GM12878 (cell line): ENCODE measurements at regions not wholly inside any gene's neighbourhood (a gene's known extent, or its start where the extent isn't known, plus 50 kb on each side); places are given as distances from the start of the nearest gene placed in this dataset.

Source experiments
- ATAC-seq: fragments of 200-7000 bp; cut with Tn5 transposase; 3 replicates; pipeline ENCODE4 v1.9.1; 2020; ENCODE audit warnings: mild to moderate bottlenecking, moderate library complexity
- BruUV-seq: library from RNA; stranded (reverse); fragments of 400-500 nt; replicated peaks from 2 replicates; lab custom pipeline; 2021; lab: Mats Ljungman, UMichigan
- CTCF ChIA-PET: fragments of 300-600 bp; sonication (Branson Sonifier 250); formaldehyde crosslinking; extraction: SDS; loops from one replicate; lab custom pipeline; 2021; ENCODE audit warnings: inconsistent platforms; lab: Yijun Ruan, JAX
- POLR2A ChIA-PET: fragments of 350-600 bp; formaldehyde crosslinking; extraction: SDS; loops from one replicate; lab custom pipeline; 2021; ENCODE audit warnings: inconsistent platforms; lab: Charles Lee
- RAD21 ChIA-PET: fragments of 300-600 bp; sonication (Branson Sonifier 250); formaldehyde crosslinking; loops from one replicate; lab custom pipeline; 2023; ENCODE audit warnings: antibody characterized with exemption; ENCODE audit not compliant: unreplicated experiment; lab: Charles Lee
- SMC1A ChIA-PET: fragments of 300-600 bp; sonication (Branson Sonifier 250); formaldehyde crosslinking; loops from one replicate; lab custom pipeline; 2023; ENCODE audit not compliant: unreplicated experiment, uncharacterized antibody; lab: Charles Lee
- DNase-seq: peaks from one replicate; pipeline ENCODE4 v3.0.0-alpha.2; 2011; ENCODE audit warnings: low read depth, low spot score
- FAIRE-seq: peaks from 3 replicates; lab custom pipeline; 2011; peaks lifted over from hg19 to GRCh38; lab: Jason Lieb, UNC
- H2AFZ ChIP-seq: 2 replicates; pipeline ENCODE4 v1.6.0; 2011; ENCODE audit warnings: low read depth, low read length, control low read depth; ENCODE audit not compliant: control insufficient read depth
- H3K27ac ChIP-seq: 2 replicates; pipeline ENCODE4 v1.5.1; 2011; ENCODE audit warnings: control low read depth; ENCODE audit not compliant: control insufficient read depth, insufficient read depth
- H3K27me3 ChIP-seq, 2 experiments: replicated peaks in 1 of 2; 2 replicates each; pipeline versions ENCODE4 v1.6.0 to v1.6.1; 2011; ENCODE audit warnings: low read length in 1 of 2; ENCODE audit not compliant: control insufficient read depth in 2 of 2, insufficient read depth in 2 of 2
- H3K36me3 ChIP-seq, 2 experiments: 2 replicates each; pipeline ENCODE4 v1.5.1; 2011; ENCODE audit warnings: low read length in 1 of 2; ENCODE audit not compliant: control insufficient read depth in 2 of 2, insufficient read depth in 2 of 2
- H3K4me1 ChIP-seq: 2 replicates; pipeline ENCODE4 v1.6.1; 2011; ENCODE audit warnings: mild to moderate bottlenecking, low read length, moderate library complexity, mixed read lengths; ENCODE audit not compliant: control insufficient read depth, insufficient read depth
- H3K4me2 ChIP-seq: 2 replicates; pipeline ENCODE4 v1.6.0; 2011; ENCODE audit warnings: control low read depth; ENCODE audit not compliant: control insufficient read depth, insufficient read depth
- H3K4me3 ChIP-seq: fragments of 200-600 bp; sonication (generic); 2 replicates; pipeline ENCODE4 v1.5.1; 2016
- H3K79me2 ChIP-seq: 2 replicates; pipeline ENCODE4 v1.6.0; 2011; ENCODE audit warnings: low read length; ENCODE audit not compliant: control insufficient read depth, insufficient read depth
- H3K9ac ChIP-seq: 2 replicates; pipeline ENCODE4 v1.8.0; 2011; ENCODE audit warnings: low read length, control low read depth, mixed read lengths; ENCODE audit not compliant: control insufficient read depth, insufficient read depth
- H3K9me3 ChIP-seq: replicated peaks from 3 replicates; pipeline ENCODE4 v1.5.1; 2011; ENCODE audit warnings: mild to moderate bottlenecking, low read length; ENCODE audit not compliant: control insufficient read depth, insufficient read depth
- H4K20me1 ChIP-seq: 2 replicates; pipeline ENCODE4 v1.6.0; 2011; ENCODE audit not compliant: control insufficient read depth, insufficient read depth
- BACH1 ChIP-seq: fragments of 450-650 bp; IDR thresholded peaks from 2 replicates; pipeline ENCODE4 v1.6.1; 2017; ENCODE audit warnings: mild to moderate bottlenecking, borderline replicate concordance
- EZH2 ChIP-seq: IDR thresholded peaks from 2 replicates; pipeline ENCODE4 v1.6.1; 2012; ENCODE audit warnings: low read depth, mild to moderate bottlenecking, control low read depth, inconsistent platforms, low read length, borderline replicate concordance; ENCODE audit not compliant: control insufficient read depth
- HDAC2 ChIP-seq: fragments of 200-600 bp; sonication (generic); IDR thresholded peaks from 2 replicates; pipeline ENCODE4 v1.6.1; 2017
- IKZF1 ChIP-seq: fragments of 450-650 bp; conservative IDR thresholded peaks from 2 replicates; pipeline ENCODE4 v1.6.1; 2017; ENCODE audit warnings: antibody characterized with exemption, mild to moderate bottlenecking
- JUNB ChIP-seq: IDR thresholded peaks from 2 replicates; pipeline ENCODE4 v1.6.1; 2016; ENCODE audit warnings: antibody characterized with exemption, mild to moderate bottlenecking
- MLLT1 ChIP-seq: fragments of 450-650 bp; IDR thresholded peaks from 2 replicates; pipeline ENCODE4 v1.6.1; 2016; ENCODE audit warnings: mild to moderate bottlenecking
- NFIC ChIP-seq: IDR thresholded peaks from 2 replicates; pipeline ENCODE4 v1.6.1; 2012; ENCODE audit warnings: low read depth, mild to moderate bottlenecking, inconsistent platforms, low read length, moderate library complexity
- PKNOX1 ChIP-seq: fragments of 450-650 bp; IDR thresholded peaks from 2 replicates; pipeline ENCODE4 v1.6.1; 2016; ENCODE audit warnings: mild to moderate bottlenecking
- SUZ12 ChIP-seq: fragments of 200-600 bp; sonication (generic); IDR thresholded peaks from one replicate; pipeline ENCODE4 v1.6.1; 2018; ENCODE audit warnings: antibody characterized with exemption, mild to moderate bottlenecking; ENCODE audit not compliant: unreplicated experiment
- YY1 ChIP-seq: IDR thresholded peaks from 2 replicates; pipeline ENCODE4 v1.6.1; 2011; ENCODE audit warnings: low read depth, mild to moderate bottlenecking, low read length
- WGBS: methylation state at CpG from one replicate; pipeline ENCODE4 v1.1.6; 2016; ENCODE audit warnings: low lambda C conversion rate; ENCODE audit not compliant: insufficient replicate concordance, insufficient coverage; ENCODE audit errors: missing lambda C conversion rate; 5-methylcytosine and 5-hydroxymethylcytosine counted together
- in situ Hi-C: fragments of 300-500 bp; cut with MboI; formaldehyde crosslinking; loops from 9 replicates; pipeline ENCODE4 v1.14.3; 2018; ENCODE audit warnings: mixed read lengths
- intact Hi-C: fragments of 100-400 bp; cut with micrococcal nuclease; formaldehyde crosslinking; loops from one replicate; pipeline ENCODE4 v1.14.2; 2022; ENCODE audit not compliant: unreplicated experiment

- ChIA-PET RAD21 (interaction anchor here (0.9 to 5.8 kb wide), 7 partner anchors 8 to 232 kb away, joined by 3 to 142 read pairs (median 4); no protein-coding TSS in a partner anchor), CTCF (interaction anchor here (1.0 to 7.1 kb wide), 9 partner anchors 8 to 286 kb away, joined by 3 to 206 read pairs (median 4); no protein-coding TSS in a partner anchor), SMC1A (interaction anchor here (0.8 to 7.0 kb wide), 8 partner anchors 13 to 264 kb away, joined by 4 to 176 read pairs (median 8); no protein-coding TSS in a partner anchor), POLR2A (no interaction called here)
- no peaks in the 10 kb centered on the region for H3K79me2 ChIP-seq
- H3K36me3 ChIP-seq: no peaks in the 10 kb centered on the region
- in situ Hi-C loops (loop anchor here (10.0 kb wide), 1 partner anchor 229 kb away; no protein-coding TSS in a partner anchor), intact Hi-C loops (loop anchor here (10.0 kb wide), 1 partner anchor 839 kb away; the partner anchor contains the start of gene TMEM30B)
- ATAC-seq (no peak), FAIRE-seq (no peak), DNase-seq (no peak)
- no peak overlapping the region for H3K4me3 ChIP-seq
- H3K4me2 ChIP-seq: no peak overlapping the region
- no peak for TF ChIP-seq EZH2
- peak; percentile 36 for TF ChIP-seq JUNB
- no peak for TF ChIP-seq SUZ12
- no peak for TF ChIP-seq PKNOX1
- no peaks in the 10 kb centered on the region for H3K9me3 ChIP-seq
- WGBS: 6% methylated on average over 2 of the region's 2 CpGs
- H4K20me1 ChIP-seq: no peaks in the 10 kb centered on the region
- H3K4me1 ChIP-seq: no peaks in the 10 kb centered on the region
- no peak overlapping the region for H2AFZ ChIP-seq
- no peak overlapping the region for H3K9ac ChIP-seq
- H3K27ac ChIP-seq: no peak overlapping the region
- no peaks in the 10 kb centered on the region for H3K27me3 ChIP-seq
- no TSS peak for BruUV-seq
Observed at GRCh38 chr14:62123961-62124360, 361.7 kb downstream of the SNAPC1 start.

GRCh38 chr14:62125793-62126192, 363.6 kb downstream of the SNAPC1 start:
- intact Hi-C loops (loop anchor here (1.0 to 10.0 kb wide), 4 partner anchors 265 to 841 kb away; partner anchors contain the start of gene TMEM30B), in situ Hi-C loops (loop anchor here (5.0 to 10.0 kb wide), 2 partner anchors 231 to 668 kb away; no protein-coding TSS in a partner anchor)
- FAIRE-seq (no peak), DNase-seq (no peak), ATAC-seq (no peak)
- Histone ChIP-seq H3K4me3 (no peak overlapping the region), H3K27me3 (no peaks in the 10 kb centered on the region; a peak in 1 of 4 replicates), H3K4me2 (no peak overlapping the region), H3K4me1 (no peaks in the 10 kb centered on the region), H3K27ac (no peak overlapping the region), H3K79me2 (no peaks in the 10 kb centered on the region), H4K20me1 (no peaks in the 10 kb centered on the region), H3K9me3 (no peaks in the 10 kb centered on the region), H3K36me3 (no peaks in the 10 kb centered on the region), H2AFZ (no peak overlapping the region), H3K9ac (no peak overlapping the region)
- ChIA-PET SMC1A (interaction anchor here (0.6 to 7.0 kb wide), 41 partner anchors 10 to 893 kb away, joined by 3 to 176 read pairs (median 5); no protein-coding TSS in a partner anchor), CTCF (interaction anchor here (0.9 to 7.1 kb wide), 44 partner anchors 10 to 664 kb away, joined by 3 to 206 read pairs (median 5); no protein-coding TSS in a partner anchor), POLR2A (interaction anchor here (0.9 kb wide), 1 partner anchor 231 kb away, joined by 3 read pairs; no protein-coding TSS in a partner anchor), RAD21 (interaction anchor here (1.0 to 5.8 kb wide), 19 partner anchors 9 to 856 kb away, joined by 3 to 142 read pairs (median 6); no protein-coding TSS in a partner anchor)
- TF ChIP-seq NFIC (no peak), BACH1 (no peak), HDAC2 (no peak), IKZF1 (no peak), MLLT1 (no peak), YY1 (no peak)
- no TSS peak for BruUV-seq
